Suprapubic skin (tissue), 3 donors: ENCODE measurements at regions not wholly inside any gene's neighbourhood (a gene's known extent, or its start where the extent isn't known, plus 50 kb on each side); places are given as distances from the start of the nearest gene placed in this dataset.

Source experiments
- CTCF ChIP-seq, 2 donors: fragments of 200-600 bp in 1 of 2; fragments of 450-650 bp in 1 of 2; sonication (generic) in 1 of 2; IDR thresholded peaks; one replicate each; pipeline ENCODE4 v1.5.1; 2016 to 2019; ENCODE audit warnings: antibody characterized with exemption in 2 of 2, mild to moderate bottlenecking in 1 of 2, moderate library complexity in 1 of 2
- EP300 ChIP-seq: sonication (generic); formaldehyde crosslinking; IDR thresholded peaks from one replicate; pipeline ENCODE4 v1.6.1; 2017; ENCODE audit warnings: antibody characterized with exemption

- TF ChIP-seq CTCF (IDR thresholded peaks at IDR 0.05) (no peak), EP300 (no peak)
These were observed 150.5 kb downstream of the YTHDC2 start for GRCh38 chr5:113663879-113664541.
